GM23248 (cell line): ENCODE measurements at regions not wholly inside any gene's neighbourhood (a gene's known extent, or its start where the extent isn't known, plus 50 kb on each side); places are given as distances from the start of the nearest gene placed in this dataset.

Source experiments
- EZH2 ChIP-seq: fragments of 200-600 bp; sonication (generic); IDR thresholded peaks from 2 replicates; pipeline ENCODE4 v1.6.1; 2018; ENCODE audit warnings: antibody characterized with exemption, mild to moderate bottlenecking; ENCODE audit not compliant: insufficient read depth, poor library complexity, severe bottlenecking
- EZH2phosphoT487 ChIP-seq: fragments of 200-600 bp; sonication (generic); IDR thresholded peaks from 2 replicates; pipeline ENCODE4 v1.6.1; 2018; ENCODE audit warnings: antibody characterized with exemption, moderate library complexity, mild to moderate bottlenecking, low read depth; ENCODE audit not compliant: insufficient read depth

DNA sequence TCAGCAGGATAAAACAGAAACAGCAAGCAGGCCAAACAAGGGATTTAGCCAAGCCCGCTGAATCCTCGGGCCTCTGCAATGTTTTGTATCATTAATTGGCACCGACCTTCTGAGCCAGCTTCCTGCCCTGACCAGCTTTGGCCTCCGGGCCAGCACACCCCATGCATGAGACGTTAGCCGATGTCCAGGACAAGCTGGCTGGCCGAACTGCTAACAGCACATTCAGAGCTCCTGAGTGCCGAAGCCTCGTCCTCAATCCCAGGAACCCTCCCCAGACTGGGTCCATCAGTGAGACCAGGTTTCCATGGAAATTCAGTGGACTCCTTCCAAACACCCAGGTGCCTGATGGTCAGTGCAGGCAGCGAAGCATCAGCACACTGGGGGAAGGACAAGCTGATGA is 134.3 kb upstream of the PFKP start:
- no peak for TF ChIP-seq EZH2
- TF ChIP-seq EZH2phosphoT487: no peak
